SH-SY5Y (cell line): ENCODE measurements at regions not wholly inside any gene's neighbourhood (a gene's known extent, or its start where the extent isn't known, plus 50 kb on each side); places are given as distances from the start of the nearest gene placed in this dataset.

Source experiments
- GATA2 ChIP-seq: IDR thresholded peaks from 2 replicates; pipeline ENCODE4 v1.6.1; 2011; ENCODE audit warnings: mild to moderate bottlenecking, low read depth, low read length
- GATA3 ChIP-seq: IDR thresholded peaks from 2 replicates; pipeline ENCODE4 v1.6.1; 2011; ENCODE audit warnings: low read depth, mild to moderate bottlenecking, low read length, moderate library complexity

DNA sequence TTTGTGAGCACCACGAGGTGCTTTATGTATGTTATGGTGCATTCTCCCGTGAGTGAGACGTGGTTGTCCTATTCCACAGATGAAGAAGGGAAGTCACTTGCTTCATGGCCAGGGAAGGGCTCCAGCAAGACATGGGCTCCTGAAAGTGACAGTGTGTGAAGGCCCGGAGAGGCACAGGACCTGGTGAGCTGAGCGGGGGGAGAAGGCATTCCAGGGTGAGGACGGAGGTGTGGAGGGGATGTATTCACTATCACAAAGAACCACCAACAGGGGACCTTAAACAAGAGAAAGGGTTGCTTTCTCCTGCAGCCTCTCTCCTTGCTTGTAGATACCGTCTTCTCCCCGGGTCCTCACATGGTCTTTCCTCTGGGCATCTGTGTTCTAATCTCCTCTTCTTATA is 139.1 kb downstream of the FBLN2 start:
- TF ChIP-seq GATA2: no peak
- TF ChIP-seq GATA3: no peak
